MM.1S (cell line): ENCODE measurements at regions not wholly inside any gene's neighbourhood (a gene's known extent, or its start where the extent isn't known, plus 50 kb on each side); places are given as distances from the start of the nearest gene placed in this dataset.

Experiments
- DNase-seq: peaks from one replicate; pipeline ENCODE4 v3.0.0-alpha.2; 2015
- H2AFZ ChIP-seq: fragments of 300-600 bp; sonication (generic); 2 replicates; pipeline ENCODE4 v1.6.0; 2016; ENCODE audit warnings: antibody characterized with exemption, low read length
- H3F3A ChIP-seq: fragments of 300-600 bp; sonication (generic); 2 replicates; pipeline ENCODE4 v1.6.1; 2016; ENCODE audit warnings: mild to moderate bottlenecking, antibody characterized with exemption, low read length, moderate library complexity, mixed read lengths; ENCODE audit not compliant: insufficient read depth
- H3K27ac ChIP-seq: fragments of 300-600 bp; sonication (generic); 2 replicates; pipeline ENCODE4 v1.5.1; 2016; ENCODE audit warnings: mild to moderate bottlenecking, low read length
- H3K27me3 ChIP-seq: fragments of 300-600 bp; sonication (generic); replicated peaks from 2 replicates; pipeline ENCODE4 v1.6.0; 2016; ENCODE audit warnings: low read length; ENCODE audit not compliant: insufficient read depth
- H3K36me3 ChIP-seq: fragments of 300-600 bp; sonication (generic); replicated peaks from 2 replicates; pipeline ENCODE4 v1.6.1; 2016; ENCODE audit warnings: mild to moderate bottlenecking, low read length, mixed read lengths; ENCODE audit not compliant: insufficient read depth
- H3K4me1 ChIP-seq: fragments of 300-600 bp; sonication (generic); 2 replicates; pipeline ENCODE4 v1.6.1; 2016; ENCODE audit warnings: low read length, mixed read lengths
- H3K4me2 ChIP-seq: fragments of 300-600 bp; sonication (generic); 2 replicates; pipeline ENCODE4 v1.6.0; 2016; ENCODE audit warnings: low read depth, low read length
- H3K4me3 ChIP-seq: fragments of 300-600 bp; sonication (generic); 2 replicates; pipeline ENCODE4 v1.5.1; 2016; ENCODE audit warnings: low read length, mixed read lengths
- H3K79me2 ChIP-seq: fragments of 300-600 bp; sonication (generic); 2 replicates; pipeline ENCODE4 v1.6.1; 2016; ENCODE audit warnings: mixed run types, low read length, mixed read lengths
- H3K9ac ChIP-seq: fragments of 300-600 bp; sonication (generic); 2 replicates; pipeline ENCODE4 v1.6.1; 2016; ENCODE audit warnings: low read length, mixed read lengths
- H3K9me2 ChIP-seq: fragments of 300-600 bp; sonication (generic); replicated peaks from 2 replicates; pipeline ENCODE4 v1.6.1; 2016; ENCODE audit warnings: mild to moderate bottlenecking, low read length, mixed read lengths; ENCODE audit not compliant: insufficient read depth
- H3K9me3 ChIP-seq: fragments of 300-600 bp; sonication (generic); replicated peaks from 2 replicates; pipeline ENCODE4 v1.6.1; 2016; ENCODE audit warnings: mild to moderate bottlenecking, low read length, mixed read lengths; ENCODE audit not compliant: insufficient read depth
- H4K20me1 ChIP-seq: fragments of 300-600 bp; sonication (generic); 2 replicates; pipeline ENCODE4 v1.6.1; 2016; ENCODE audit warnings: mild to moderate bottlenecking, low read length, moderate library complexity, mixed read lengths; ENCODE audit not compliant: insufficient read depth
- EZH2 ChIP-seq: fragments of 300-600 bp; sonication (generic); optimal IDR thresholded peaks from 2 replicates; pipeline ENCODE3; 2017; ENCODE audit warnings: low read depth, mild to moderate bottlenecking, antibody characterized with exemption, low read length, mixed read lengths
- EZH2phosphoT487 ChIP-seq: fragments of 300-600 bp; sonication (generic); IDR thresholded peaks from 2 replicates; pipeline ENCODE4 v1.6.1; 2018; ENCODE audit warnings: antibody characterized with exemption, low read length
- TF ChIP-seq, protein P1 (sequence below): fragments of 300-600 bp; sonication (generic); IDR thresholded peaks from 2 replicates; pipeline ENCODE4 v1.5.1; 2016; ENCODE audit warnings: antibody characterized with exemption, low read length, mixed read lengths

DNA sequence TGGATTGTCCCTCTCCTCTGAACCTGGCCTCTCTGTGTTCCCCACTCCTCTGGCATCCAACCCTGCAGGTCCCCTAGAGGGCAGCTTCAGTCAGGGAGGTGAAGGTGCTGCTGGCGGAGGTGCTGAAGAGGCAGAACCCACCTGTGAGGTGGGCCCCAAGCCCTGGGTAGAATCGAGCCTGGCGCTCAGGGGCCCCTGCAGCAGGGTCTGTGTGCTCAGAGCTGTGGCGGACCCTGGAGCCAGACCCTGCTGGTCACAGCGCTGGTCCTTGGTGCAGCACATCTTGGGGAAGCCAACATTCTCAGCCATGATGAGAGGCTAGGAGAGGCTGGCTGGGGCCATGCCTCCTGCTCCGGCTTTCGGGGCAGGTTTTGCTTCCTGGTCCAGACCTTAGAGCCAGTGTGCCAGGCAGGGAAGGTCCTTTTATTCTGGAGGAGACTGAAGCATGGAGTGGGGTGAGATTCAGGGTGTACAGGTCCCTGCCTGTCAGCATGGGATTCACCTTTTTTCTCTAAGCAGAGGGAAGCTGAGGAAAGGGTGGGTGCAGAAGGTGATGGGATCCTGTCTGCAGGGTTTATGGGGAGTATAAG is 54.7 kb upstream of the TAMM41 start:
- Histone ChIP-seq H3K4me1 (no peaks in the 10 kb centered on the region; the same call in 1 of the 2 replicates), H3F3A (no peaks in the 10 kb centered on the region), H3K27me3 (no peaks in the 10 kb centered on the region), H3K9me3 (no peaks in the 10 kb centered on the region), H3K4me2 (no peak overlapping the region), H3K36me3 (no peaks in the 10 kb centered on the region), H3K9me2 (no peaks in the 10 kb centered on the region), H3K4me3 (no peak overlapping the region), H3K27ac (no peak overlapping the region), H4K20me1 (no peaks in the 10 kb centered on the region), H2AFZ (no peak overlapping the region), H3K79me2 (no peaks in the 10 kb centered on the region), H3K9ac (no peak overlapping the region)
- DNase-seq, result no peak
- TF ChIP-seq, protein P1, sequence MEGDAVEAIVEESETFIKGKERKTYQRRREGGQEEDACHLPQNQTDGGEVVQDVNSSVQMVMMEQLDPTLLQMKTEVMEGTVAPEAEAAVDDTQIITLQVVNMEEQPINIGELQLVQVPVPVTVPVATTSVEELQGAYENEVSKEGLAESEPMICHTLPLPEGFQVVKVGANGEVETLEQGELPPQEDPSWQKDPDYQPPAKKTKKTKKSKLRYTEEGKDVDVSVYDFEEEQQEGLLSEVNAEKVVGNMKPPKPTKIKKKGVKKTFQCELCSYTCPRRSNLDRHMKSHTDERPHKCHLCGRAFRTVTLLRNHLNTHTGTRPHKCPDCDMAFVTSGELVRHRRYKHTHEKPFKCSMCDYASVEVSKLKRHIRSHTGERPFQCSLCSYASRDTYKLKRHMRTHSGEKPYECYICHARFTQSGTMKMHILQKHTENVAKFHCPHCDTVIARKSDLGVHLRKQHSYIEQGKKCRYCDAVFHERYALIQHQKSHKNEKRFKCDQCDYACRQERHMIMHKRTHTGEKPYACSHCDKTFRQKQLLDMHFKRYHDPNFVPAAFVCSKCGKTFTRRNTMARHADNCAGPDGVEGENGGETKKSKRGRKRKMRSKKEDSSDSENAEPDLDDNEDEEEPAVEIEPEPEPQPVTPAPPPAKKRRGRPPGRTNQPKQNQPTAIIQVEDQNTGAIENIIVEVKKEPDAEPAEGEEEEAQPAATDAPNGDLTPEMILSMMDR, result no peak
- TF ChIP-seq EZH2 (no peak), EZH2phosphoT487 (no peak)

DNA sequence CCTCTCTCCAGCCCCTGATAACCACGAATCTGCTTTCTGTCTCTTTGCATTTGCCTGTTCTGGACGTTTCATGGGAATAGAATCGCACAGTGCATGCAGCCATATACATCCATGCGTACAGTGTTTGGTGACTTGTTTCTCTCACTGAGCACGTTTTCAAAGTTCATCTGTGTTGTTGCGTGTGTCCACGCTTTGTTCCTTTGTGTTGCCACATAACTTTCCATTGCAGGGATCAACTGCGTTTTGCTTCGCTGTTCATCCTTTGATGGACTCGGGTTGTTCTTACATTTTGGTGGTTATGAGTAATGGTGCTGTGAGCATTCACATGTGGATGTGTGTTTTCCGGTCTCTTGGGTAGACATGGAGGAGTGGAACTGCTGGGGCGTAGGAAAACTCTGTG is 56.4 kb upstream of the TAMM41 start:
- TF ChIP-seq EZH2, result no peak
- TF ChIP-seq, protein P1, result no peak
- no peak for TF ChIP-seq EZH2phosphoT487
- H3K27ac ChIP-seq, result no peak overlapping the region
- H3K79me2 ChIP-seq, result no peaks in the 10 kb centered on the region
- H3F3A ChIP-seq, result no peaks in the 10 kb centered on the region
- H3K9ac ChIP-seq, result no peak overlapping the region
- DNase-seq, result no peak
- H3K9me3 ChIP-seq, result no peaks in the 10 kb centered on the region
- no peaks in the 10 kb centered on the region; the same call in 1 of the 2 replicates for H3K4me1 ChIP-seq
- no peaks in the 10 kb centered on the region for H3K27me3 ChIP-seq
- H4K20me1 ChIP-seq, result no peaks in the 10 kb centered on the region
- H2AFZ ChIP-seq, result no peak overlapping the region
- H3K9me2 ChIP-seq, result no peaks in the 10 kb centered on the region
- no peak overlapping the region for H3K4me2 ChIP-seq
- H3K36me3 ChIP-seq, result no peaks in the 10 kb centered on the region
- no peak overlapping the region for H3K4me3 ChIP-seq

GRCh38 chr3:11903447-11903846 is 56.8 kb upstream of the TAMM41 start:
- no peaks in the 10 kb centered on the region for H3K9me2 ChIP-seq
- no peak overlapping the region for H3K4me3 ChIP-seq
- H4K20me1 ChIP-seq, result no peaks in the 10 kb centered on the region
- H3K27me3 ChIP-seq, result no peaks in the 10 kb centered on the region
- no peaks in the 10 kb centered on the region; the same call in 1 of the 2 replicates for H3K4me1 ChIP-seq
- no peak overlapping the region for H2AFZ ChIP-seq
- no peaks in the 10 kb centered on the region for H3F3A ChIP-seq
- H3K27ac ChIP-seq, result no peak overlapping the region
- H3K4me2 ChIP-seq, result no peak overlapping the region
- H3K79me2 ChIP-seq, result no peaks in the 10 kb centered on the region
- no peak overlapping the region for H3K9ac ChIP-seq
- no peak for DNase-seq
- TF ChIP-seq EZH2 (no peak), EZH2phosphoT487 (no peak)
- TF ChIP-seq, protein P1, result no peak
- H3K36me3 ChIP-seq, result no peaks in the 10 kb centered on the region
- H3K9me3 ChIP-seq, result no peaks in the 10 kb centered on the region
